HG03439 (cell line): ENCODE measurements at regions not wholly inside any gene's neighbourhood (a gene's known extent, or its start where the extent isn't known, plus 50 kb on each side); places are given as distances from the start of the nearest gene placed in this dataset.
"Not testable (repeated sequence)": the region's sequence is repeated elsewhere in the genome, so short reads cannot be mapped to it uniquely, and the experiment has no call there.

Source experiments
- ATAC-seq: cut with Tn5 transposase; IDR thresholded peaks from one replicate; pipeline ENCODE4 v1.9.1; 2021; ENCODE audit warnings: mild to moderate bottlenecking, moderate library complexity; ENCODE audit not compliant: unreplicated experiment

DNA sequence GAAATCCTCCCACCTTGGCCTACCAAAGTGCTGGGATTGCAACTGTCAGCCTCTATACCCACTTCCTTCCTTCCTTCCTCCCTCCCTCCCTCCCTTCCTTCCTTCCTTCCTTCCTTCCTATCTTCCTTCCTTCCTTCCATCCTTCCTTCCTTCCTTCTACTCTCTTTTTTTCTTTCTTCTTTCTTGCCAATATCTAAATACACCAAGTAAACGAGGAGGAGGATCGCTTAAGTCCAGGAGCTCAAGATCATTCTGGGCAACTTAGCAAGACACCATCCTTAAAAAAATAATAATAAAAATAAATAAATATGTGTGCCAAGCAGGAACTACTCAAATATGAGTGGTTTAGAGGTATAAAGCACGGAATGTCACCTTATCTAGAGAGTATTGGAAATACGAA, 249.4 kb upstream of the TRIB2 start:
- ATAC-seq, result no peak

DNA sequence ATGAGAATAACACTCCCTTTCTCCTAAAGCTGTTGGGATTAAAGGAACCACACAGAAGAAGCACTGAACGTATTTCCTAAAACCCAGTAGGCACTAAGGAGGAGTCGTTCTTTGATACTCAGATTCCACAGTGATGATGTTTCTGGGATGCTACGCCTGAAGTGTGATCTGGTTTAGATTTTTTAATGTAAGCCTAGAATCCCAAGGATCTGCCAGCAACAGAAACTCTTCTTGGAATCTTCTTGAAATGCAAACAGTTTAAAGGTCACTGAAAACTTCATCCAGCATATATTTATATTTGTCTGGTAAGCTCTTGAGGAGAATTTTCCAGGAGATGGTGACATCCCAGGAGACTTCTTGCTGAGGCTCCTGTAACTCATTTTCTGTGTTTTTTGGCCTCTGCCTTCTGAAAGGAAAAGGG, 247.6 kb upstream of the TRIB2 start:
- no peak for ATAC-seq

DNA sequence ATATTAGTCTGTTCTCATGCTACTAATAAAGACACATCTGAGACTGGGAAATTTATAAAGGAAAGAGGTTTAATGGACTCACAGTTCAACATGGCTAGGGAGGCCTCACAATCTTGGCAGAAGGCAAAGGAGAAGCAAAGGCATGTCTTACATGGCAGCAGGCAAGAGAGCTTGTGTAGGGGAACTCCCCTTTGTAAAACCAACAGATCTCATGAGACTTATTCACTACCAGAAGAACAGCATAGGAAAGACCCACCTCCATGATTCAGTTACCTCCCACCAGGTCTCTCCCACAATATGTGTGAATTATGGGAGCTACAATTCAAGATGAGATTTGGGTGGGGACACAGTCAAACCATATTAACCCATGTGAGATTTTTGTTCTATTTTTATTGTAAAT, 244.5 kb upstream of the TRIB2 start:
- ATAC-seq, result not testable (repeated sequence)

DNA sequence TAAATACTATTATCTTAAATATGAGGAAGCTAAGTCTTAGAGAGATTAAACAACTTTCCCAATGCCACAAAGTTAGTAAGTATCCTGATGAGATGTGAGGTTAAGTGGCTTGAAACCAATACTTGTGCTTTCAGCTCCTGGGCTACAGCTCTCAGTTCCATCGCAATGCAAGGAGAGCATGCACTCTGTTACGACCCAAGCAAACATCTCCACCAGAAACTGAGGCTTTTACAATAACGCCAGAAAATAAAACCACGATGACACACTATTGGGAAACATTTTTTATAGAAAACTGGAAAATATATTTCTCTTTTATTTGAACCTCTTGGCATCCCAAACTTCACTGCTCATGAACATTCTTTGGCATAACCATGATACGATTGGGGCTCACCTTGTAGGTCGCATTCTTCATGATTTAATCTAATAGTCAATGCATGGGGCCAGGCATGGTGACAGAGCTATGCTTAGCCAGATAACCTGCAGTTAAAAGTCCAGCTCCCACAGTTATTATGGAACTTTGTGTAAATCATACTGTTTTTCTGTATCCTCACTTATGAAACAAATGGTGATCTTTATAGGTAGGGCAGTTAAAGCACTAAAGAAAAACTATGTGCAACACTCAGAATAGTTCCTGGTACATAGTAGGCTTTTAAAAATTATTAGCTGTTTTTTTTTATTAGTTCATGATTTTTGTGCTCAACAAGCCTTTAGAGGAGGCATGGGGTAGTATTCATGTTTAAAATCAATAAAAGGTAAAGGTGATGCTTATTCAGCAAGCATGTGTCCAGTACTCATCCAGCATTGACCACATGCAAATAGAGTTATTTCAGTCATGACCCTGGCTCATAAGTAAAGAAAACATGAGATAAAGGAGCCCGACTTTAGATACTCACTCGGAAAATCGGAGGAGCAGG, 238.3 kb upstream of the TRIB2 start:
- ATAC-seq, result no peak

DNA sequence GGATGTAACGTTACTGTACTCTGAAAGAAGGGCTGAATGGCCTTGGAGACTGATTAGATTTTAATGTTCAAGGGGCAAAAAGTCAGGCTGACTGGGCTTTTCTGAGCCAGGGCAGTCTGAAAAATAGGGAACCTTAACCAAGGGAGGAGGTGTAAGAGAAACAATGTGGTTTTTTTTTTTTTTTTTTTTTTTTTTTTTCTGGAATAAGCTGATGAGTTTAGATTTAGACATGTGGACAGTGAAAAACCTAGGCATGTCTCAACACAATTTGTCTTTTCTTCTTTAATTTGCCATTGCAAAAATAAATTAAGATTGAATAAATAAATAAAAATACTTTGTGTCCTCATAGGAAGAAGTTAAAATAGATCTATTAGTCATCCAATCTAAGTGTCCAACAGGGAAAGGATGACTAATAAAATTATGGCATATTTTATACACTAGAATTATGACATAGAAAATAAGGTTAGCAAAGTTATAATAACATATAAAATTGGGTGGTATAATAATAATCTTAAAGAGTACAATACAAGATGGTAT, 237.6 kb upstream of the TRIB2 start:
- ATAC-seq, result no peak

DNA sequence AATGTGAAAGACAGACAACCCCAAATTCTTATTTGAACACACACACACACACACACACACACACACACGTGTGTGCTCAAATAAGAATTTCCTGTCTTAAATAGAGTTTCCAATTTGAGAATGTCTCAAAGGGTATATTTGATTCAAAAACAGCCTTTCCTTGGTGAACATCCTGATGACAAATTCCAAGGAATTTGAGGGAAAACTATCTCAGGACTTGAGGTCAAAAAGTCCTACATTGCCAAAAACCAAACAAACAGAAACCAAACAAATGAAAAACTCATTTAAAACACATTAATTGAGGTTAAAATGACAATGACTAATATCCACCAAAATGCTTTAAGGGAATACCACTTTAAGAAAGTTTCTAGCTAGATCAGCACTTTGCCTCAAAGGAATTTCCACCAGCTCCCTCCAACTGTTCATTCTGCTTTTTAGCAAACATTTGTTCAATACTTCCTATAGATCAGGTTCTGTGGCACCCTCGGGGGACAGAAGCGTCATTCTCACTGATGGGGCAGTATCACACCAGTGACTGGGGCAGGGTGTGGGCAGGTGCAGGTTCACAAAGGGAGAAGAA, 232.1 kb upstream of the TRIB2 start:
- no peak for ATAC-seq

DNA sequence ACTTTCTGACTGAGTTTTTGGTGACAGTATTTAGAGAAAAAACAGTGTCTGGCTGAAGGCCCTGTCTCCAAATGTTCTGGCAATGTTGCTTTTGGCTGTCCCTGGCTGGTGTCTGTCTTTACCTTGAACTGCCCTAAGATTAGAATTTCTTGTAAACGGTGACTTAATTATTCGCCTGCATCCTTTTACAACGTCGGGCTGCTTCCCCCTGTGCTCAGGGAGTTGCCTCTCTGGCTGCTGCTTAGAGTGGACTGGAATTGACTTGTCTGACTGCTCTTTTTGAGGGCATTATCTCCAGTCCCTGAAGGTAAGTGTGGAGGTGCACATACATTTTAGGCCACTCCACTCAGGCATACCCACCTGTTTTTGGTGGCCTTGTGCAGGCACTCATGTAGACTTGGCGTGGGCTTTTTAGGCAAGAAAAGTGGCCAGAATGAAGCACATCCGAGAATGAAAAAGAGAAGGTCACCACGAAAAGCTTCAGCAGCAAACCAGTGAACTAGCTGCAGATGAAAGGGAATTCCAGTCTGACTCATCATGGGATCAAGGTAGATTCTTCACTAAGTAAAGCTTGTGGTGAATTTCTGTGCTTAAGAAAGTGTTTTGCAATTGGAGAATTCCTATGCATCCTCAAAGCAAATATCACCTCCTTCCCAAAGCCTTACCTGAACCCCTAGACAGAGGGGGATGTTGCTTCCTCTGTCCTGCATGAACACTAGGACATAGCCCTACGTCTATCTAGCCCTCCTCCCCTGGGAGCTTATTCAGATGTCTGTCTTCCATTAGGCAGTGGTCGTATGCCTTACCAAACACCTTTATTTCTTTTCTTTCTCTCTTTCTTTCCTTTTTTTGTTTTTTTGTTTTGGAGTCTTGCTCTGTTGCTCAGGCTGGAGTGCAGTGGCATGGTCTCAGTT, 230.3 kb upstream of the TRIB2 start:
- no peak for ATAC-seq

DNA sequence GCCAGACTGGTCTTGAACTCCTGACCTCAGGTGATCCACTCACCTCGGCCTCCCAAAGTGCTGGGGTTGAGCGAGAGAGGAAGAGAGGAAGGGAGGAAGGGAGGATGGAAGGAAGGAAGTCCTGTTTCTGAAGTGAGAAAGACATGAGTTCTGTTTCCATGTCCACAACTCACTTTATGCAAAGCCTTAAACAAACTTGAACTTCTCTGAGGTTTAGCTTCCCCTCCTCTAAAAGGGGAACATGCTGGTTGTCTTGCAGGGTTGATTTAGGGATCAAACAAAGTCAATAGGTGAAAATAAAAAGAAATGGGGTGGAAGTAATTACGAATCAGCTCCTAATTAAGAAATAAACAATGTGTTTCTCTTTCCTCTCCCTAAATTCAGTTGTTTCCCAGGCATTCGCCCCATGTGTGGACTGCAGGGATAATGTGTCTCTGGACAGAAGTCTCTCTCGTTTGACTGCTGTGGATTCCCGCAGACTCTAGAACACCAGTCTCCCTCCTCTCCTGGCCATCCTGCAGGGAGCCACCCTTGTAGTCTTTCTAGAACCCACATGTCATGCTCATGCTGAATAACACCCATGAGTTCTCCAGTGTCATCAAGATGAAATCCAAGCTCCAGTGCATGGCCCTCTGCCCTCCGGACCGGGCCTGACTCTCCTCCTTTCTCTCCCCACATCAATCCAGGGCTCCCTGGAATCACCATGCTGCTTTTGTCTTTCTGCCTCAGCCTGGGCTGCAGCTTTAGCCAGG, 229.3 kb upstream of the TRIB2 start:
- no peak for ATAC-seq

DNA sequence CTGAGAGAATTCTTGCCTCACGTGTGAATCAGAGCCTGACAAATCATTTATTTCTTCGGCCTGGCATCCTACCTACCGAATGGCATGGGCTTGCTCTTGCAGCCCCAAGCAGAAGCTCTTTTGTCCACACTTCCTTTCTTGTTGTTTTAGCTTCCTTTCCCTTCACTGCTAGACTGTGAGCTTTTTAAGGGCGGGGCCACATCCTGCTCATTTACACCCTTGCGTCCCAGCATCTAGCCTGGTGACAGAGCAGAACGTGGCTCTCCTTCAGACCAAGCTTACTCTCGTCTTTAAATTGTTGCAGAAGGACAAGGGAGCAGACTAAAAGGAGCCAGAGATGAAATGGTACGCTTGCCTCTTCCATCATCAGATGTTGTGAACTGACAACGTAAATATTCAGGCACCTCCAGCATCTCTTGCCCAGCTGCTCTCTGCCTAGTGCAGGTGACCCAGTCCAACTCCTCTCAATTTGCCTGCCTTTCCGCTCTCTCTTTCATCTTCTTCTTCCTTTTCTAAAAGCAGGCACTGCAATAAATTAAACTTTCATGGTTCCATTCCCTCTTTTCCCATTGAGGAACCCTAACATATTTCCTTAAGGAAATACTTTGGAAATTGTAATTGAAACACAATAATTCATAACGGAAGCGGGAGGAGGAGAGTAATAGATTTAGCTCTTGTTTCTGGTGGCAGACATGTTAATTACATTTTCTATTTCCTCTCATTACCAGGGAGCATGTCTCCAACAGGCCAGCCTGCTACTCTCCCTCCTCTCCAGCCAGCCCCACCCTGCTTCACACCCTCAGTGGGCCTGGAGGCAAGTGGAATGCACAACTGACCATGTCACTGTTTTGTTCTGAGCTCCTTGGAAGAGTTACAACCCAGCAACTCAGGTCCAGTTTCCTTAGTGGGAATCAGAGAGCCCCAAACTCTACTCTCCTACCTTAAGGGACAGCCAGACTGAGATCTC, 228.1 kb upstream of the TRIB2 start:
- ATAC-seq, result no peak

DNA sequence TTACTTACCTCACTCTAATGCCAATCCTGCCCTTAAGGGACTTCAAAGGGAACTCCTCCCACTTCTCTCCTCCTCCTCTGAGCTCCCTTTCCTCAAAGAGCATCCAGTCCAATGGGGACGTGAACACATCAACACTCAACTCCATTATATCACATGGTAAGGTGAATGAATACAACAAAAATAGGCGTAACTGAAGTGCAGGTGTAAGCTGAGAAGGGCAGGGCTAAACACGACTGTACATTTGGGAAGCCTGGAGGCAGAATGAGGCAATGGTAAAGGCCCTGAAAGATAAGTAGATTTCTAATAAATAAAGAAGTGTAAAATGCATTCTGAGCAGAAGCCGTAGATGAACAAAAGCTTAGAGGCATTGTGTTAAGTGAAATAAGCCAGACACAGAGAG, 226.1 kb upstream of the TRIB2 start:
- ATAC-seq, result no peak

DNA sequence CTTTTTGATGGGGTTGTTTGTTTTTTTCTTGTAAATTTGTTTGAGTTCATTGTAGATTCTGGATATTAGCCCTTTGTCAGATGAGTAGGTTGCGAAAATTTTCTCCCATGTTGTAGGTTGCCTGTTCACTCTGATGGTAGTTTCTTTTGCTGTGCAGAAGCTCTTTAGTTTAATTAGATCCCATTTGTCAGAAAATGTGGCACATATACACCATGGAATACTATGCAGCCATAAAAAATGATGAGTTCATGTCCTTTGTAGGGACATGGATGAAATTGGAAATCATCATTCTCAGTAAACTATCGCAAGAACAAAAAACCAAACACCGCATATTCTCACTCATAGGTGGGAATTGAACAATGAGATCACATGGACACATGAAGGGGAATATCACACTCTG, 224.4 kb upstream of the TRIB2 start:
- ATAC-seq, result not testable (repeated sequence)

DNA sequence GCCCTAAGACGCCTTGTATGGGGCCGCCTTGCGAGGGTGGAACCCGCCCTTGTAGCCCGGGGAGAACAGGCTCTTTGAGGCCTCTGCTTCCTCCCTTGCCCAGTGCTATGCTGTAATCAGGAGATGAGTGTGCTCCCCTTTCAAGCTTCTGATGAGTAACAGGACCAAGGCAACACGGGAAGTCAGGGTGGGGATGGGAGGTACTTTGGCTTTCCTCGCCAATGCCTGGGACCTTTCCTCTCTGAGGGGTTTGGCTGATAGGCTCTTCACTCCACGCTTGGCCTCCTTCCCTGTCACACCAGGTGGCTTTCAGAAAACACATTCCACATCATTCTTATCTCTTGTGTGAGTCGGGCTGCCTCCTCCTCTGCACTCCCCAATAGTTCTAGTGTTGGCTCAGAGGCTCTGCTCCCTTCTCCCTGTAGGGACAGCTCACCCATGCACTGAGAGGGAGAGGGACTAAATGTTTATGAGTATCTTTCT, 223.7 kb upstream of the TRIB2 start:
- ATAC-seq, result no peak

DNA sequence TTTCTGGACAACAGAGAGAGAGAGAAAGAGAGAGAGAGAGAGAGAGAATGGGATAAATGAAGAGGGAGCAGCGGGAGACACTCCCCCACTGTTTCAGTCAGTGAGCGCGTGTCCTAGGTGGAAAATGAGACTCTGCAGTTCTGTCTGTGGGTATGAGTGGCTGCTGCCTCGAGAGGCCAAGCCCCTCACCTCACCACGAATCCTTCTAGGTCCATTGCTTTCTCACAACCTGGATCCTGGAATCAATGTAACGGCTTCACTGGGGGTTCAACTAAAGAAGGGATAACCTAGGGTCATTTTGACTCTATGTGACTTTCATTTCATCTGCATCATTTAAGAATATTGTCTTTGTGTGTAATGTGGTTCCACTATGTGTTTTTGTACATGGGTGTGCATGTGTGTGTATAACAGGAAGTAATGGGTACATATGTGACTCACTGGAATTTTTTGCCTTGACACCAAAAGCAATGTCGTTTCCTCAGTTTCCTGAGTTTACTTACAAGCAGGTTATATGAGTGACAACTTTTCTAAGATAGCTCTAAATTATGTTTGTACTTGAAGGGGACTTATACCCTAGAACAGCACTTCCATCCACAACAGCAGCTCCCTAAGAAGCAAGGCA, 221.4 kb upstream of the TRIB2 start:
- no peak for ATAC-seq

DNA sequence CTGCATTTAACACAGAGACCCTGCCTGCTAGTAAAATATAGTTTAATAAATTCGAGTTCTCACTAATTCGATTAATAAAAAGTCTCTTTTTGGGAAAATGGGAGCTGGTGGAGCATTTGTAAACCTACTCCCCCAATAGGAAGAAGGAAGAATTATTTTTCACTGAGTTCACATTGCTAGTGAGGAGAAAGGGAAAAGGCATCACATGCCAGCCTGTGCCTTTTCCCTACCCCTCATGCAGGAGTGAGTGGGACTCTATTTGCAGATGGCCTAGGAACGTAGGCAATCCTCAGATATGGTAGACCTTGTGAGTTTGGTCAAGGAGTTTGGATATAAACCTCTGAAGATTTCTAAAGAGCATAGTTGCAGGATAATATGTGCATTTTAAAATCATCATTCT, 218.4 kb upstream of the TRIB2 start:
- ATAC-seq, result no peak

DNA sequence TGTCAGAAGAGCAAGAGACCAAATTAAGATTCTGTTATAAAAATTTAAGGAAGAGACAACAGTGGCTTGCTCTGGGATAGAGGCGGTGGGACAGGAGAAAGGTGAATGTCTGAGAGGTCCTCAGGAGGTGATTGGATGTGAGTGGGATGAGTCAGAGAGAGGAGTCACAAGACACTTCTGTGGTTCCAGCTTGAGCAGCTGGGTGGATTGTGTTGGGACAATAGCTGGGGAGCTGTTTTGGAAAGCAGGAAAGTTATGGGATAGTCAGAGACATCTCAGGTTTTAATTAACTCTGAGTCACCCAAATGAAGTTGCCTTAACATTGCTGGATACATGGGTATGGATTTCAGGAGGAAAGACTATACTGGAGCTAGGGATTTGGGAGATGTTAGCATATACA, 218.0 kb upstream of the TRIB2 start:
- ATAC-seq, result no peak

DNA sequence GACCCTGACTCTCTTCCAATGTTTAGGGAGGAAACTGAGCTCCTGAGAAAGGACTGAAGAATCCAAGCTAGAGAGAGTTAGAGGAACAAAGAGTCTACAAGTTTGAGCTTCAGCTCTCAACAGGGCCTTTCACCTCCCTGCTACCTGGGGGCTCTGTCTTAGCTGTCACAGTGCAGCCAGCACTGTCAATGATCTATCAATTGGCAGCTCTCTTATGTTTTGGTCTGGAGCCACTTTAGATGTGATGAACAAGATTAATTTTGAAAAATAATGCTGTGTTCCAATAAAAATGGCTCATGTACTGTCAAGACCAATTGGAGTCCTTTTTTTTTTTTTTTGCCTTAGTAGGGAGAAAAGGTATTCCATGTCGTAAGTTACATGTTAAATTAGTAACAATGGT, 215.8 kb upstream of the TRIB2 start:
- no peak for ATAC-seq

DNA sequence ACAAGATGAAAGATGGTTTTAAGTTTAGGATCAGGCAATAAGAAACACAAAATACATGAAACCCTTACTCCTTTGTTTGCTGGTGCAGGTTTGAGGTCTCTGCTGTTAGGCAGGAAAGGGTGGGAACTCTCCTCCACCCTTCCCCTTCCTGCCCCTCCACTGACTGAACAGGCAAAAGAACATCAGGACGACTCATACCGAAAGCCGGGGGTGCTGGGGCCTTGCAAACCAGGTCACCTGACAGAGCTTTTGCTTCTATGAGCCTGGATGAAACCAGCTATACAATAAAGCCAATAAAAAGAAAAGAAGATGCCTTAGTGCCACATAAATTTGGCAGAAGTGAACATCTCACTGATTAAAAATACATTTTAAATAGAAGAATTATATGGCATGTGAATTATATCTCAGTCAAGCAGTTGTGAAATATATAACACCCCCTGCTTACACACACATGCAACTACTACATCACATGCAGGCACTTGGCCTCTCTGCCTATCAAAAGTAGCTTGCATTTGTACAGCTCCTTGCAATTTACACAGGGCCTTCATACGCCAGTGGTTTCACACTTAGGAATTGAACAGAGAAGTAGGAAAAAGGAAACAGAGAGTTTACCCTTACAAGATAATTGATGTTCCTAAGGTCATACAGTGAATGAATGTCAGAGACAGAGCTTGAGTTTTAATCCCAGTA, 215.1 kb upstream of the TRIB2 start:
- ATAC-seq, result peak; percentile 83

DNA sequence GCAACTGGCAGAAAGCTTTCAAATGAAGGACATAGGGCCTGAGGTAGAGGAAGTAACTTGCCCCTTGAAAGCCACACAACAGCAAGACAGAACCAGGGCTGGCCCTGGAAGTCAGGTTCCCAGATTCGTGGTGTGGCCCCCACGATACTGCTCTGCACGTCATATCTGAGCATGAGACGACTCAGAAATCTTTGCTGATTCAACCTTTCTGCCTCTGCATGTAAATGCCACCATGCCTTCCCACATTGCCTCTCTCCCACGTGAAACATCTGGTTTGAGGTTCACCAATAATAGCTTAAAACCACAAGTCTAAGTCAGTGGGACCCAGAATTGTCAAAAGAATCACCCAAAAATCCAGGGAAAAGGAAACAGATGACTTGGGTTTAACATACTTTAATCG, 214.0 kb upstream of the TRIB2 start:
- no peak for ATAC-seq
